Panc1 (cell line): ENCODE measurements at regions not wholly inside any gene's neighbourhood (a gene's known extent, or its start where the extent isn't known, plus 50 kb on each side); places are given as distances from the start of the nearest gene placed in this dataset.

ENCODE experiments used
- ATAC-seq: fragments of 200-7000 bp; cut with Tn5 transposase; 2 replicates; pipeline ENCODE4 v1.9.1; 2020; ENCODE audit warnings: mild to moderate bottlenecking, moderate library complexity
- BruUV-seq: library from RNA; stranded (reverse); fragments of 400-500 nt; replicated peaks from 2 replicates; lab custom pipeline; 2021; lab: Mats Ljungman, UMichigan
- CTCF ChIA-PET: fragments of 300-600 bp; sonication (Branson Sonifier 250); formaldehyde crosslinking; loops from one replicate; lab custom pipeline; 2022; ENCODE audit warnings: antibody characterized with exemption; lab: Charles Lee
- POLR2A ChIA-PET: fragments of 300-600 bp; sonication (Branson Sonifier 250); formaldehyde crosslinking; loops from one replicate; lab custom pipeline; 2022; ENCODE audit warnings: antibody characterized with exemption; lab: Charles Lee
- DNase-seq: peaks from one replicate; pipeline ENCODE4 v3.0.0-alpha.2; 2010; ENCODE audit warnings: low read depth, low spot score
- H3K27ac ChIP-seq: 2 replicates; pipeline ENCODE4 v1.5.1; 2011; ENCODE audit warnings: mild to moderate bottlenecking, low read length, inconsistent platforms
- H3K27me3 ChIP-seq: fragments of 200-500 bp; sonication (Bioruptor generic); 2 replicates; pipeline ENCODE4 v1.6.0; 2014; ENCODE audit warnings: low read length, inconsistent platforms; ENCODE audit not compliant: control insufficient read depth, insufficient read depth
- H3K36me3 ChIP-seq: fragments of 200-500 bp; sonication (Bioruptor generic); 2 replicates; pipeline ENCODE4 v1.5.1; 2014; ENCODE audit warnings: inconsistent platforms, mild to moderate bottlenecking, low read length, moderate library complexity; ENCODE audit not compliant: control insufficient read depth, insufficient read depth
- H3K4me1 ChIP-seq: 2 replicates; pipeline ENCODE4 v1.5.1; 2011; ENCODE audit warnings: inconsistent platforms, mild to moderate bottlenecking, low read length, moderate library complexity; ENCODE audit not compliant: control insufficient read depth, insufficient read depth
- H3K4me3 ChIP-seq, 2 experiments: 2 replicates each; pipeline ENCODE4 v1.5.1; 2011 to 2012; ENCODE audit warnings: low read depth in 2 of 2, low read length in 2 of 2, mild to moderate bottlenecking in 2 of 2, inconsistent platforms in 1 of 2, moderate library complexity in 1 of 2
- H3K9me3 ChIP-seq: fragments of 200-500 bp; sonication (Bioruptor generic); 2 replicates; pipeline ENCODE4 v1.5.1; 2014; ENCODE audit warnings: low read depth, mild to moderate bottlenecking, inconsistent platforms, low read length, moderate library complexity; ENCODE audit not compliant: control insufficient read depth, insufficient read depth
- POLR2AphosphoS5 ChIP-seq: IDR thresholded peaks from 2 replicates; pipeline ENCODE4 v1.6.1; 2012; ENCODE audit warnings: mild to moderate bottlenecking, low read depth, low read length, moderate library complexity
- REST ChIP-seq, 2 experiments: IDR thresholded peaks; 2 replicates each; pipeline ENCODE4 v1.6.1; 2011 to 2012; ENCODE audit warnings: low read depth in 2 of 2, control low read depth in 1 of 2, low read length in 1 of 2, mild to moderate bottlenecking in 1 of 2, moderate library complexity in 1 of 2; ENCODE audit not compliant: insufficient read depth in 1 of 2
- SIN3A ChIP-seq: IDR thresholded peaks from 2 replicates; pipeline ENCODE4 v1.6.1; 2012; ENCODE audit warnings: low read depth, mild to moderate bottlenecking, low read length, moderate library complexity, borderline replicate concordance; ENCODE audit not compliant: insufficient read depth
- TCF7L2 ChIP-seq: IDR thresholded peaks from 2 replicates; pipeline ENCODE4 v1.6.1; 2011; ENCODE audit warnings: mild to moderate bottlenecking, low read depth, low read length, inconsistent platforms
- in situ Hi-C: cut with HindIII; loops from 2 replicates; pipeline ENCODE4 v1.10.0; 2016; ENCODE audit warnings: low sequenced_read_pairs, low pct_unique_long_range_greater_than_20kb
- intact Hi-C: fragments of 100-400 bp; cut with micrococcal nuclease; formaldehyde crosslinking; loops from one replicate; pipeline ENCODE4 v1.10.0; 2022; ENCODE audit not compliant: unreplicated experiment
- TF ChIP-seq, protein P1 (sequence below): fragments of 450-650 bp; IDR thresholded peaks from 2 replicates; pipeline ENCODE4 v1.5.1; 2017; ENCODE audit warnings: mild to moderate bottlenecking

- POLR2A ChIA-PET = no interaction called here
- ATAC-seq (no peak), DNase-seq (no peak)
- TF ChIP-seq POLR2AphosphoS5 (no peak), TCF7L2 (no peak), SIN3A (no peak), REST (IDR thresholded peaks at IDR 0.05; ENCODE audit: insufficient read depth in 1 of 2, low read depth in 2 of 2, low read length in 1 of 2) (no peak)
- TF ChIP-seq, protein P1, sequence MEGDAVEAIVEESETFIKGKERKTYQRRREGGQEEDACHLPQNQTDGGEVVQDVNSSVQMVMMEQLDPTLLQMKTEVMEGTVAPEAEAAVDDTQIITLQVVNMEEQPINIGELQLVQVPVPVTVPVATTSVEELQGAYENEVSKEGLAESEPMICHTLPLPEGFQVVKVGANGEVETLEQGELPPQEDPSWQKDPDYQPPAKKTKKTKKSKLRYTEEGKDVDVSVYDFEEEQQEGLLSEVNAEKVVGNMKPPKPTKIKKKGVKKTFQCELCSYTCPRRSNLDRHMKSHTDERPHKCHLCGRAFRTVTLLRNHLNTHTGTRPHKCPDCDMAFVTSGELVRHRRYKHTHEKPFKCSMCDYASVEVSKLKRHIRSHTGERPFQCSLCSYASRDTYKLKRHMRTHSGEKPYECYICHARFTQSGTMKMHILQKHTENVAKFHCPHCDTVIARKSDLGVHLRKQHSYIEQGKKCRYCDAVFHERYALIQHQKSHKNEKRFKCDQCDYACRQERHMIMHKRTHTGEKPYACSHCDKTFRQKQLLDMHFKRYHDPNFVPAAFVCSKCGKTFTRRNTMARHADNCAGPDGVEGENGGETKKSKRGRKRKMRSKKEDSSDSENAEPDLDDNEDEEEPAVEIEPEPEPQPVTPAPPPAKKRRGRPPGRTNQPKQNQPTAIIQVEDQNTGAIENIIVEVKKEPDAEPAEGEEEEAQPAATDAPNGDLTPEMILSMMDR = no peak
- H3K36me3 ChIP-seq = no peaks in the 10 kb centered on the region
- intact Hi-C loops (no loop called here), in situ Hi-C loops (no loop called here)
- no TSS peak for BruUV-seq
- H3K27ac ChIP-seq = no peak overlapping the region
- peaks cover 3% of the 10 kb centered on the region; the same call in 1 of the 2 replicates for H3K9me3 ChIP-seq
- H3K27me3 ChIP-seq = no peaks in the 10 kb centered on the region
- CTCF ChIA-PET = no interaction called here
- no peaks in the 10 kb centered on the region for H3K4me1 ChIP-seq
- no peak overlapping the region for H3K4me3 ChIP-seq
These were observed 370.9 kb downstream of the COL12A1 start for GRCh38 chr6:74834967-74835366.

- Histone ChIP-seq H3K4me3 (no peak overlapping the region), H3K27ac (no peak overlapping the region), H3K36me3 (no peaks in the 10 kb centered on the region), H3K27me3 (no peaks in the 10 kb centered on the region), H3K4me1 (no peaks in the 10 kb centered on the region), H3K9me3 (no peaks in the 10 kb centered on the region)
- intact Hi-C loops (no loop called here), in situ Hi-C loops (no loop called here)
- BruUV-seq = no TSS peak
- no peak for DNase-seq
- ATAC-seq = no peak
- TF ChIP-seq REST (IDR thresholded peaks at IDR 0.05; ENCODE audit: insufficient read depth in 1 of 2, low read depth in 2 of 2, low read length in 1 of 2) = no peak
- no peak for TF ChIP-seq POLR2AphosphoS5
- TF ChIP-seq TCF7L2 = no peak
- no peak for TF ChIP-seq SIN3A
- TF ChIP-seq, protein P1 = no peak
- ChIA-PET POLR2A (no interaction called here), CTCF (no interaction called here)
These were observed 379.6 kb downstream of the COL12A1 start for GRCh38 chr6:74826263-74826662.
